ENCODE measurements at regions not wholly inside any gene's neighbourhood (a gene's known extent, or its start where the extent isn't known, plus 50 kb on each side); places are given as distances from the start of the nearest gene placed in this dataset.

DNA sequence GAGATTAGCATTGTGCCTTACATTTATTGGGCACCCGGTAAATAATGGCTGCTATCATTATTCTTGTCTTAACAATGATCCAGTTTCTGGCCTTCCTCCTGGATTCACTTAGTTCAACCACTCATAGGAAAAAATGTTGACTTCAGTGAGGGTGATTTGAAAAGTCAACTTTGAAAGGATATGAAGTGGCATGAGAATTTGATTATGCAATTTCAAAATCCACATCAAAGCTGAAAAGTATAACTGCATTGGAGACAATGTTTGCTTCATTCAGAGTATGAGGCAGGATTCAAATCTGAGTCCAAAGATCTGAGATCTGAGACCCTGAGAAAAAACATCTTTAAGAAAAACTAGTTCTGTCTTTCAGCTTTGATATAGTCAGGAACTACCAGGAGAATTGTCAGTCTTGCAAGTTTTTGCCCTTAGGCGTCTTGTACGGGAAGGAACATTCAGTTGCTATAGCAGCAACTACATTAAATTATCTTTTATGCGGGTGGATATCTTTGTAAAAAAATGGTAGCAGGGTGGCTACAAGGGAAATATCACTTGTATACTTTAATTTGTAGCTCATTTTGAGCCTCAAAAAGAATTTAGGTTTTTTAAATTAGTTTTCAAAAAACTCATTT is 587.5 kb upstream of the LCORL start:
- no peak for TF ChIP-seq POLR2A (IDR thresholded peaks at IDR 0.05; ENCODE audit: low read length)
- TF ChIP-seq GATA1 (IDR thresholded peaks at IDR 0.05; ENCODE audit: low read depth, low read length): no peak

All from erythroblast (primary cell).